GM21526 (cell line): ENCODE measurements at regions not wholly inside any gene's neighbourhood (a gene's known extent, or its start where the extent isn't known, plus 50 kb on each side); places are given as distances from the start of the nearest gene placed in this dataset.

Experiments
- ATAC-seq: cut with Tn5 transposase; IDR thresholded peaks from one replicate; pipeline ENCODE4 v1.9.1; 2021; ENCODE audit warnings: moderate library complexity; ENCODE audit not compliant: unreplicated experiment, low FRiP score

- ATAC-seq = peak; percentile 56
Measured at GRCh38 chr4:54359919-54360650, 131.0 kb downstream of the PDGFRA start.

- ATAC-seq = no peak
Measured at GRCh38 chr4:54363037-54363436, 133.9 kb downstream of the PDGFRA start.

GRCh38 chr4:54365691-54366090, 136.6 kb downstream of the PDGFRA start:
- ATAC-seq = no peak

GRCh38 chr4:54367059-54367458, 138.0 kb downstream of the PDGFRA start:
- ATAC-seq = no peak

GRCh38 chr4:54368281-54369265, 139.5 kb downstream of the PDGFRA start:
- no peak for ATAC-seq

- no peak for ATAC-seq
Measured at GRCh38 chr4:54371173-54371572, 142.1 kb downstream of the PDGFRA start.

- no peak for ATAC-seq
Measured at GRCh38 chr4:54372951-54373350, 143.9 kb downstream of the PDGFRA start.

- ATAC-seq = no peak
Measured at GRCh38 chr4:54373718-54374210, 144.7 kb downstream of the PDGFRA start.

GRCh38 chr4:54378461-54378860, 149.4 kb downstream of the PDGFRA start:
- no peak for ATAC-seq

- ATAC-seq = no peak
Measured at GRCh38 chr4:54384152-54384551, 155.1 kb downstream of the PDGFRA start.

- no peak for ATAC-seq
Measured at GRCh38 chr4:54384563-54384962, 155.5 kb downstream of the PDGFRA start.

GRCh38 chr4:54386042-54386669, 157.1 kb downstream of the PDGFRA start:
- no peak for ATAC-seq

- ATAC-seq = no peak
Measured at GRCh38 chr4:54386693-54387092, 157.6 kb downstream of the PDGFRA start.

GRCh38 chr4:54390670-54391069, 161.6 kb downstream of the PDGFRA start:
- no peak for ATAC-seq

- ATAC-seq = no peak
Measured at GRCh38 chr4:54391104-54391503, 162.0 kb downstream of the PDGFRA start.

- ATAC-seq = no peak
Measured at GRCh38 chr4:54392479-54392878, 163.4 kb downstream of the PDGFRA start.

- no peak for ATAC-seq
Measured at GRCh38 chr4:54393243-54393642, 164.2 kb downstream of the PDGFRA start.

- ATAC-seq = no peak
Measured at GRCh38 chr4:54395013-54395527, 166.0 kb downstream of the PDGFRA start.

GRCh38 chr4:54400188-54400587, 171.1 kb downstream of the PDGFRA start:
- ATAC-seq = no peak

- no peak for ATAC-seq
Measured at GRCh38 chr4:54400802-54401201, 171.7 kb downstream of the PDGFRA start.
